SK-N-SH (cell line): ENCODE measurements at regions not wholly inside any gene's neighbourhood (a gene's known extent, or its start where the extent isn't known, plus 50 kb on each side); places are given as distances from the start of the nearest gene placed in this dataset.

Experiments
- CTCF ChIA-PET: fragments of 300-600, 350-600 bp; formaldehyde crosslinking; extraction: SDS; loops from one replicate; lab custom pipeline; 2021; lab: Yijun Ruan, JAX
- POLR2A ChIA-PET: fragments of 350-600 bp; sonication (Branson Sonifier 250); formaldehyde crosslinking; extraction: SDS; loops from one replicate; lab custom pipeline; 2020; ENCODE audit warnings: antibody characterized with exemption, inconsistent platforms; lab: Yijun Ruan, JAX
- DNase-seq: peaks from one replicate; pipeline ENCODE4 v3.0.0; 2012
- H2AFZ ChIP-seq: fragments of 200-600 bp; sonication (generic); 2 replicates; pipeline ENCODE4 v1.8.1; 2016; ENCODE audit warnings: antibody characterized with exemption, mild to moderate bottlenecking, low read depth
- H3F3A ChIP-seq: fragments of 200-600 bp; sonication (generic); replicated peaks from 2 replicates; pipeline ENCODE3; 2016; ENCODE audit warnings: antibody characterized with exemption, mild to moderate bottlenecking; ENCODE audit not compliant: insufficient read depth
- H3K27ac ChIP-seq, 2 experiments: fragments of 200-500 bp in 1 of 2; fragments of 200-600 bp in 1 of 2; sonication (Bioruptor generic) in 1 of 2; sonication (generic), shearing (Covaris generic) in 1 of 2; 2 replicates each; pipeline versions ENCODE4 v1.5.1 to v1.6.1; 2014 to 2016; ENCODE audit warnings: low read depth in 2 of 2, inconsistent platforms in 1 of 2, low read length in 1 of 2, mild to moderate bottlenecking in 1 of 2, mixed read lengths in 1 of 2
- H3K27me3 ChIP-seq: fragments of 200-600 bp; sonication (generic), shearing (Covaris generic); 2 replicates; pipeline ENCODE4 v1.6.1; 2016; ENCODE audit warnings: mixed run types; ENCODE audit not compliant: insufficient read depth
- H3K36me3 ChIP-seq, 2 experiments: fragments of 200-500 bp in 1 of 2; fragments of 200-600 bp in 1 of 2; sonication (Bioruptor generic) in 1 of 2; sonication (generic) in 1 of 2; replicated peaks in 1 of 2; 2 replicates each; pipeline versions ENCODE3 to v1.5.1; 2014 to 2016; ENCODE audit warnings: low read length in 1 of 2, mild to moderate bottlenecking in 1 of 2; ENCODE audit not compliant: insufficient read depth in 2 of 2, control insufficient read depth in 1 of 2
- H3K4me1 ChIP-seq, 2 experiments: fragments of 200-500 bp in 1 of 2; fragments of 200-600 bp in 1 of 2; sonication (Bioruptor generic) in 1 of 2; sonication (generic), shearing (Covaris generic) in 1 of 2; 2 replicates each; pipeline versions ENCODE4 v1.5.1 to v1.6.1; 2014 to 2016; ENCODE audit warnings: low read depth in 1 of 2, low read length in 1 of 2, mixed run types in 1 of 2; ENCODE audit not compliant: insufficient read depth in 2 of 2, control insufficient read depth in 1 of 2
- H3K4me2 ChIP-seq: fragments of 200-600 bp; sonication (generic), shearing (Covaris generic); 2 replicates; pipeline ENCODE4 v1.6.1; 2017; ENCODE audit warnings: mixed run types
- H3K4me3 ChIP-seq, 2 experiments: fragments of 200-500 bp in 1 of 2; fragments of 200-600 bp in 1 of 2; sonication (Bioruptor generic) in 1 of 2; sonication (generic), shearing (Covaris generic) in 1 of 2; 2 replicates each; pipeline versions ENCODE4 v1.5.1 to v1.8.1; 2014 to 2016; ENCODE audit warnings: low read depth in 2 of 2, inconsistent platforms in 1 of 2, low read length in 1 of 2, mild to moderate bottlenecking in 1 of 2, mixed read lengths in 1 of 2, moderate library complexity in 1 of 2
- H3K79me2 ChIP-seq: fragments of 200-600 bp; sonication (generic); 2 replicates; pipeline ENCODE4 v1.8.1; 2017; ENCODE audit warnings: mild to moderate bottlenecking; ENCODE audit not compliant: insufficient read depth
- H3K9ac ChIP-seq: fragments of 200-600 bp; sonication (generic); 2 replicates; pipeline ENCODE4 v1.6.1; 2017; ENCODE audit warnings: mixed run types
- H3K9me2 ChIP-seq: fragments of 200-600 bp; sonication (generic); 2 replicates; pipeline ENCODE4 v1.6.1; 2017; ENCODE audit warnings: mixed run types
- H3K9me3 ChIP-seq: fragments of 200-600 bp; sonication (generic); 2 replicates; pipeline ENCODE4 v1.6.1; 2017; ENCODE audit warnings: mixed run types, mild to moderate bottlenecking, moderate library complexity
- H4K20me1 ChIP-seq: fragments of 200-600 bp; sonication (generic); 2 replicates; pipeline ENCODE4 v1.6.1; 2017; ENCODE audit warnings: mild to moderate bottlenecking, mixed run types; ENCODE audit not compliant: insufficient read depth
- CHD2 ChIP-seq: fragments of 150-350 bp; IDR thresholded peaks from 2 replicates; pipeline ENCODE4 v1.6.1; 2018; ENCODE audit warnings: low read length; ENCODE audit not compliant: partially characterized antibody
- FOXM1 ChIP-seq: IDR thresholded peaks from 2 replicates; pipeline ENCODE4 v1.4.0; 2012; ENCODE audit warnings: low read depth, mild to moderate bottlenecking
- MEF2A ChIP-seq: IDR thresholded peaks from 2 replicates; pipeline ENCODE4 v1.4.0; 2012; ENCODE audit warnings: low read depth, borderline replicate concordance
- MXI1 ChIP-seq: IDR thresholded peaks from 2 replicates; pipeline ENCODE4 v1.6.1; 2012; ENCODE audit warnings: mild to moderate bottlenecking, low read depth, low read length, improper control_type of control experiment
- RAD21 ChIP-seq: IDR thresholded peaks from 2 replicates; pipeline ENCODE4 v1.6.1; 2012; ENCODE audit warnings: mild to moderate bottlenecking, low read length
- RCOR1 ChIP-seq: fragments of 150-350 bp; IDR thresholded peaks from 2 replicates; pipeline ENCODE4 v1.6.1; 2017; ENCODE audit warnings: antibody characterized with exemption, low read length
- RFX5 ChIP-seq: IDR thresholded peaks from 2 replicates; pipeline ENCODE4 v1.6.1; 2012; ENCODE audit warnings: mild to moderate bottlenecking, improper control_type of control experiment, low read length
- RXRA ChIP-seq: IDR thresholded peaks from 2 replicates; pipeline ENCODE4 v1.4.0; 2012; ENCODE audit warnings: low read depth, mild to moderate bottlenecking, borderline replicate concordance
- SIN3A ChIP-seq: IDR thresholded peaks from 2 replicates; pipeline ENCODE4 v1.6.1; 2012; ENCODE audit warnings: low read depth, mild to moderate bottlenecking, low read length, moderate library complexity, borderline replicate concordance
- TAF1 ChIP-seq: IDR thresholded peaks from 2 replicates; pipeline ENCODE4 v1.6.1; 2012; ENCODE audit warnings: low read depth, mild to moderate bottlenecking, low read length, moderate library complexity, borderline replicate concordance
- TCF12 ChIP-seq: IDR thresholded peaks from 2 replicates; pipeline ENCODE4 v1.4.0; 2012
- WGBS: methylation state at CpG from one replicate; pipeline ENCODE4 v1.1.6; 2017; ENCODE audit warnings: low lambda C conversion rate; 5-methylcytosine and 5-hydroxymethylcytosine counted together
- TF ChIP-seq, protein P1 (sequence below): IDR thresholded peaks from 2 replicates; pipeline ENCODE4; 2012

DNA sequence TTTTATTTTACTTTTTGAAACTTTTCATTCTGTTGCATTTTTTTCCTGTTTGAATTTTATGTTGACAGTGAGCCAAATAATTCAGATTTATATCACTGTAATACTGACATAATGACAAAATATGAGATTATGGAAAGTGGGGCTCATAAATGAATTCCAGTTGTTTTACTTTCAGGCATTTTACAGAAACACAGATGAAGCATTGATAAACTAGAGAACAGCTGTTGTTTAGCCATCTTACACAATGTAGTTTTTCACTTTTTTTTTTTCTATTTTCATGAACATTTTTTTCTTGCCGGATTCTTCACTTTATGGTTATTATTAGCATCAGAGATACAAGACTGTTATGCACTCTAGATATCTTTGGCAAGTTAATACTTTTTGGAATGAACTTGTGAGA is 91.7 kb upstream of the PAQR3 start (continued):
- TF ChIP-seq, protein P1, sequence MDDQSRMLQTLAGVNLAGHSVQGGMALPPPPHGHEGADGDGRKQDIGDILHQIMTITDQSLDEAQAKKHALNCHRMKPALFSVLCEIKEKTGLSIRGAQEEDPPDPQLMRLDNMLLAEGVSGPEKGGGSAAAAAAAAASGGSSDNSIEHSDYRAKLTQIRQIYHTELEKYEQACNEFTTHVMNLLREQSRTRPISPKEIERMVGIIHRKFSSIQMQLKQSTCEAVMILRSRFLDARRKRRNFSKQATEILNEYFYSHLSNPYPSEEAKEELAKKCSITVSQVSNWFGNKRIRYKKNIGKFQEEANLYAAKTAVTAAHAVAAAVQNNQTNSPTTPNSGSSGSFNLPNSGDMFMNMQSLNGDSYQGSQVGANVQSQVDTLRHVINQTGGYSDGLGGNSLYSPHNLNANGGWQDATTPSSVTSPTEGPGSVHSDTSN, result no peak
- no peak for TF ChIP-seq RFX5
- no peak for TF ChIP-seq RAD21
- no peak for TF ChIP-seq TAF1
- peak; percentile 95 for TF ChIP-seq RCOR1
- TF ChIP-seq MXI1, result no peak

DNA sequence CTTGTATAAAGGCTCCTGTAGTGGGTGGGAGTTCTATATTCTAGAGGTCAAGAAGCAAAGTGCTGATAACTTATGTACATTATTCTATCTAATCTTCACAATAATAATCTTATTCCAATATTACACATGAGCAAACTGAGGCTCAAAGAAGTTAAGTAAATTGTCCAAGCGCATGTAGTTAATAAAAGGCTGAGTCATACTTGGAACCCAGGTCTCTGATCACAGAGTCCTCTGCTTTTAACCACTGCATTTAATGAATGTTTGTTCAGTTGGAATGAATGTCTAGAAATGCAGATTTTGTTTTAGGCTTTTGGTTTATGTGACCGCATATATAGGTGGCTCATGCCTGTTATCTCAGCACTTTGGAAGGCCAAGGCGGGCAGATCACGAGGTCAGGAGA is 88.4 kb upstream of the PAQR3 start:
- Histone ChIP-seq H3K36me3 (no peaks in the 10 kb centered on the region), H3K4me1 (peaks cover 0 to 9% of the 10 kb centered on the region in 2 experiments; a peak in 2 of 4 replicates), H2AFZ (no peak overlapping the region), H3K4me3 (no peak overlapping the region), H3K9me3 (no peaks in the 10 kb centered on the region), H3K27me3 (no peaks in the 10 kb centered on the region)
- POLR2A ChIA-PET, result no interaction called here
- TF ChIP-seq MXI1, result no peak
- TF ChIP-seq TCF12, result no peak
- TF ChIP-seq, protein P1, result no peak
- no peak for TF ChIP-seq CHD2
- TF ChIP-seq, all 33 proteins: peak for 0
- no peaks in the 10 kb centered on the region for H3K79me2 ChIP-seq
- H3K9ac ChIP-seq, result no peak overlapping the region
- no peak overlapping the region for H3K27ac ChIP-seq
- H3F3A ChIP-seq, result no peaks in the 10 kb centered on the region
- H3K9me2 ChIP-seq, result no peaks in the 10 kb centered on the region
- H4K20me1 ChIP-seq, result no peaks in the 10 kb centered on the region
- WGBS, result 87% methylated on average over 4 of the region's 4 CpGs
- no peak for DNase-seq
- CTCF ChIA-PET, result no interaction called here
- H3K4me2 ChIP-seq, result no peak overlapping the region

DNA sequence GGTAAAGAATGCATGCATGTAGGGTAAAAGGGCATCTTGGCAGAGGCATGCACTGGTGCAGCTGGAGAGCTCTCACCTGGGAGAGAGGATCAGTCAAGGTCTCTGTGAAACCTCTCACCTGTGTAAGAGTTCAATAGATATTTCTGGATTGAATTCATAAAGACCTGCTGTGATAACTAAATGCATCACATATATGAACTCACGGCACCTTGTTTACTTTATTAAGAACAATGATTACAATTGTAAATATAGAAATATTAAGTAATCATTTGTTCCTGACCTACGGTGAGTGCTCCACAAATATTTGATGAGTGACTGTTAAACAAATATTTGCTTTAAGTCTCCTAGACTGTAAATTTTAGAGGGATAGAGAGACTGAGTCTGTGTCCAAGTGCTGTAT is 85.9 kb upstream of the PAQR3 start:
- no peaks in the 10 kb centered on the region for H3F3A ChIP-seq
- POLR2A ChIA-PET, result no interaction called here
- peaks cover 0 to 2% of the 10 kb centered on the region in 2 experiments; a peak in 1 of 4 replicates for H3K4me1 ChIP-seq
- H3K27me3 ChIP-seq, result no peaks in the 10 kb centered on the region
- no peak overlapping the region for H3K9ac ChIP-seq
- no peak for DNase-seq
- H3K36me3 ChIP-seq, result no peaks in the 10 kb centered on the region
- no peaks in the 10 kb centered on the region for H4K20me1 ChIP-seq
- CTCF ChIA-PET, result no interaction called here
- TF ChIP-seq FOXM1 (no peak), RXRA (no peak), SIN3A (no peak), MEF2A (no peak)
- TF ChIP-seq, all 33 proteins: peak for 0
- Histone ChIP-seq H3K4me2 (no peak overlapping the region), H3K4me3 (no peak overlapping the region), H2AFZ (no peak overlapping the region), H3K9me2 (no peaks in the 10 kb centered on the region), H3K9me3 (no peaks in the 10 kb centered on the region), H3K79me2 (no peaks in the 10 kb centered on the region), H3K27ac (no peak overlapping the region)
- 37% methylated on average over 2 of the region's 2 CpGs for WGBS
